ENCODE measurements at regions not wholly inside any gene's neighbourhood (a gene's known extent, or its start where the extent isn't known, plus 50 kb on each side); places are given as distances from the start of the nearest gene placed in this dataset.

- DNase-seq: no peak
Measured at GRCh38 chr22:47655930-47656329, 893.5 kb downstream of the TBC1D22A start.

- DNase-seq: no peak
Measured at GRCh38 chr22:47654922-47655491, 892.6 kb downstream of the TBC1D22A start.

DNA sequence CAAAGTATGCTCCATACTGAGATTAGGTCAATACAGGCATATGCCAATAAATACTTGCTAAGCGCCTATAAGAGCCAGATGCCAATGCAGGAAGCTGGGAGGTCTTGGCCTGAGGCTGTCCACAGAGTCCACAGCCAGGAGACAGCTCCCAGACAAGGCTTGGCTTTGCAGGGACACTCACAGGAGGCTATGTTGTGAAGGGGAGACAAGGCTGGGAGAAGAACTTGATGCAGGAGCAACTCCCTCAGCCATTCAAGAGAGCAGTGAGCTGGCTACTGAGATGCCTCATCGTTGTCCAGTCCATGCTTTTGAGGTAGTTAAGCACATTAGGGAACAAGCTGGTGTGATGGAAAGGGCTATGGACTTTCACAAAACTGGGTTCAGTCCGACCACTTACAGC lies 891.5 kb downstream of the TBC1D22A start:
- DNase-seq: no peak

DNA sequence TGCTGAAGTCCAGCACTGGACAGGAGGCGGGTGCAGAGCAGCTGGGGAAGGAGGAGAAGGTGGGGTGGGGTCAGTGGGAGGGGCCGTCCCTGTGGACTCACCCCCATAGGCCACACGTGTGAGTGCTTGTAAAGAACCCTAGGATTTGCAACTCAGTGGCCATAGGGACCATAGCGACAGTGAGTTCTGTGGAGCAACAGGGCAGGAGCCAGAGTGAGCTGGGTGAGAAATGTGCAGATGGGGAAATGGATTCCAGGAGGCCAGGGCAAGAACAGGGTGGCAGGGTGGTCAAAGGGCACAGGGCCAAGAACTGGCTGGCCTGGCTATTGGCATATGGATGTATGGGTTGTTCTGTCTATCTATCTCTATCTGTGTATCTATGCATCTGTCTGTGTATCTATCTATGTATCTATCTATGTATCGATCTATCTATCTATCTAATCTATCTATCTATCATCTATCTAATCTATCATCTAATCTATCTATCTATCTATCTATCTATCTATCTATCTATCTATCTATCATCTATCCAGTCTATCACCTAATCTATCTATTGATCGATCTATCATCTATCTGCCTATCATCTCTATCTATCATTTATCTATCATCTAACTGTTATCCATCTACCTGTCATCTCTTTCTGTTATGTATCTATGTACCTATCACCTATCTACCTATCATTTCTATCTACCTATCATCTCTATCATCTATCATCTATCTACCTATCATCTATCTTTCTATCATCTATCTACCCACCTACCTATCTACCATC lies 889.0 kb downstream of the TBC1D22A start:
- no peak for DNase-seq

GRCh38 chr22:47647720-47648119 lies 885.3 kb downstream of the TBC1D22A start:
- DNase-seq: no peak

- no peak for DNase-seq
Measured at GRCh38 chr22:47647181-47647580, 884.7 kb downstream of the TBC1D22A start.

GRCh38 chr22:47645923-47646322 lies 883.5 kb downstream of the TBC1D22A start:
- no peak for DNase-seq

DNA sequence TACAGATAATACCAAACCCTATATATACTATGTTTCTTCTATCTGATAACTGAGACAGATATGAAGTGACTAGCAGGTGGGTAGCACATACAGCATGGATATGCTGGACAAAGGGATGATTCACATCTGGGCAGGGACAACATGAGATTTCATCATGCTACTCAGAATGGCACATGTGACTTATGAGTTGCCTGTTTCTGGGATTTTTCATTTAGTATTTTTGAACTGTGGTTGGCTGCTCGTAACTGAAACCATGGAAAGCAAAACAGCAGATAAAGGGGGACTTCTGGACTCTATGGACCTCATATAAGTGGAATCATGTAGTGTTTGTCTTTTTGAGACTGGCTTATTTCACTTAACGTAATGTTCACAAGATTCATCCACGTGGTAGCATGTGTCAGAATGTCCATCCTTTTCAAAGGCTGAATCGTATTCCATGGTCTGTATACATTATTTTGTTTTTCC lies 883.0 kb downstream of the TBC1D22A start:
- no peak for DNase-seq

GRCh38 chr22:47634347-47634746 lies 871.9 kb downstream of the TBC1D22A start:
- DNase-seq: no peak

- DNase-seq: no peak
Measured at GRCh38 chr22:47633111-47633510, 870.7 kb downstream of the TBC1D22A start.

DNA sequence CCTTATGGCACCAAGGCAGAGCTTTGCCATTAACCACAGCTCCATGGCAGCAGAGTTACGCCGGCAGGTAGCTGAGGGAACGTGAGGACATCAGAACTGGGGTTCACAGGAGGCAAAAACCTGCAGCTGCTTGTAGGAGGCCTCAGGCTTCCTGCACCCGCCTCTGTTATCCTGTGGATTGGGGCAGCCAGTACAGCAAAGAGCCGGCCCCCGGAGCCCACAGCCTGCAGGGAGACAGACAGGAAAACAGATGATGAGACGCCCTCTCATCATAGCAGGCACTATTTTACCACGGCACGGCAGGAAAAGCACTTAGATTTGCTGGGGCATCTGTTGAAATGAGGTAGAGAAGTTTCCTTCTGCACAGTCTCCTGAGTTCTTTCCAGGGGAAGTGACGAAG lies 870.3 kb downstream of the TBC1D22A start:
- DNase-seq: no peak

GRCh38 chr22:47631571-47632102 lies 869.2 kb downstream of the TBC1D22A start:
- no peak for DNase-seq

DNA sequence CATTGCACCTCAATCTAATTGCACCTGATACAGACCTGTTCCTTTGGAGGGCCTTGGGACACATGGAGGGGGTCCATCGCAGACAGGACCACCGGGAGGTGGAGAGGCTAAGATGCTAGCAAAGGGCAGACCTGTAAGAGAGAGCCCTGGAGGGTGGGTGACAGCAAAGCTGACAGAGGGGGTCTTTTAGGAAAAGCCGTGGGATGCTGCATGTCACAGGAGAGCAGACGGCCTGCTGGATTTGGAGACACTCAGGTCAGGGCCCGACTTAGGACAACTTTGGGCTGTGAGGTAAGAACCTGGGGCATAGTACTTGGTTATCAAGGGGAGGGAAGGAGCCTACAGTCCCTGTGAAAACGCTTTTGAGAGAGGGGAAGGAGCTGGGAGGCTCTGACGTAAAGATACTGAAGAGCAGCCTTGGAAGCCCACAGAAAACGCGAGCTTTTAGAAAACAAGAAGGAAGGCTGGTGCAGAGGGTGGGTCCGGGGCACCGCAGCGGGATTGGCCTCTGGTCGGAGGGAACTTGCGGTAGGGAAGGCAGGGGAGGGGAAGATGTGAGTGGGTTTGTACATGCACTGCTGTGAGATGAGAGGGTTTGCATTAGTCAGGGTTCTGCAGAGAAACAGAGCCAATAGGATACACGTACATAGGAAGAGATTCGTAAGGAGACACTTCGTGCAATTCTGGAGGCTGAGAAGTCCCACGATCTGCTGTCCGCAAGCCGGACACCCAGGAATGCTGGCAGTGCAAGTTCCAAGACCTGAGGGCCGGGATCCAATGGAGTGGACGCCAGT lies 868.5 kb downstream of the TBC1D22A start:
- DNase-seq: no peak

DNA sequence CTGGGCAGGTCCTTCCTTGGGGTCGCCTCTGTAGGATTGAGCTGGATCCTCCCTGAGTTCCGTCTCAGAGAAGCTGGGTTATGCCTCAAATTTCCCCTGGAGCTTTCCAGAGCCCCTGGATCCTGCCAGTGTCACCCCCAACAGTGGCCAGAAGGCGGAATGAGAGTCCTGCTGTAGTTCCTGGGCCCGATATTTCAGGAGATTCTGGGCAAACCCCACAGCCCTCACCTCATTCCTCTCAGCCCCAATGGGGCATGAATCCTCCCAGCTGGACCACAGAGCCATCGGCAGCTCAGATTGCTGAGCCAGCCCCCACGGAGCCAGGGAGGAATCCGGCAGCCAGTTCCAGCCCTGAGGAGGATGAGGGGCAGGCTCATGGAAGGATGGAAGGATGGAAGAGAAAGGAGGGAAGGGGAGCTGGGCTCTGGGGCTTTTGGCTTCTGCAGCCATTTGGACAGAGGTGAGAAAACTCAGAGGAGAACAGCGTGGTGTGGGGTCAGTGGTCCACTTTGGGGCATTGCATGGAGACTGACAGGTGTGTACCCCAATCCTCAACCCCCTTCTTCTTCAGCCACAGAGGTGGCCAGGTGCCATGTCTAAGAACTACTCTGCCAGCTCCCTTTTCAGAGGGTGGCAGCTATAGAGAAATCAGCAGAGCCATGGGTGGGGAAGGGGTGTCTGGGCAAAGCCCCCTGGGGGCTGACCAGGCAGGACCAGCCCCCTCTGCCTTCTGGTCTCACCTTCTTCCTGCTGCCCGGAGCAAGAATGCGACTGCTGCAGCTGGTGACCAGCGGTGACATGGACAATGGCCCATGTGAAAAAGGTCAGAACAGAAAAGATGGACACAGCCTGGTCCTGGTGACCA lies 867.6 kb downstream of the TBC1D22A start:
- no peak for DNase-seq

DNA sequence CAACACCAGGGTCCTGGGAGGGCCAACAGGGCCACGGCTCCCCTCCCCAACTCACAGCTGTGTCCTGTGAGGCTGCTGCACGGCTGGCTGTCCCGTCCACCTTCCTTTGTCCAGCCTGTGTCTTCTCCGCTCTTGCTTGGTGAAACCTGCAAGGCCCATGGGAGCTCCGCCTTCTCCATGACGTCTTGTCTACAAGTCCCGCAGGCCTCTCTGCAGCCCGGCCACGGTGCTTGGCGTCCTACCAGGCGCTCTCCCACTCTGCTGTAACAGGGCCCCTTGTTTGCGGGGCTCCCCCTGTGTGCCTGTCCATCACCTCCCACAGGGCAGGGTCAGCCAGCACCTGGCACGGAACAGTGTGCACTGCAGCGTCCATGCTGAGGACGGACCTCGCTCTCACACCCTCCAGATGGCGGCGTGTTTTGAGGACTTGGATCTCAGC lies 866.8 kb downstream of the TBC1D22A start:
- no peak for DNase-seq

- DNase-seq: no peak
Measured at GRCh38 chr22:47628477-47629272, 866.2 kb downstream of the TBC1D22A start.

- DNase-seq: no peak
Measured at GRCh38 chr22:47627556-47628253, 865.3 kb downstream of the TBC1D22A start.

DNA sequence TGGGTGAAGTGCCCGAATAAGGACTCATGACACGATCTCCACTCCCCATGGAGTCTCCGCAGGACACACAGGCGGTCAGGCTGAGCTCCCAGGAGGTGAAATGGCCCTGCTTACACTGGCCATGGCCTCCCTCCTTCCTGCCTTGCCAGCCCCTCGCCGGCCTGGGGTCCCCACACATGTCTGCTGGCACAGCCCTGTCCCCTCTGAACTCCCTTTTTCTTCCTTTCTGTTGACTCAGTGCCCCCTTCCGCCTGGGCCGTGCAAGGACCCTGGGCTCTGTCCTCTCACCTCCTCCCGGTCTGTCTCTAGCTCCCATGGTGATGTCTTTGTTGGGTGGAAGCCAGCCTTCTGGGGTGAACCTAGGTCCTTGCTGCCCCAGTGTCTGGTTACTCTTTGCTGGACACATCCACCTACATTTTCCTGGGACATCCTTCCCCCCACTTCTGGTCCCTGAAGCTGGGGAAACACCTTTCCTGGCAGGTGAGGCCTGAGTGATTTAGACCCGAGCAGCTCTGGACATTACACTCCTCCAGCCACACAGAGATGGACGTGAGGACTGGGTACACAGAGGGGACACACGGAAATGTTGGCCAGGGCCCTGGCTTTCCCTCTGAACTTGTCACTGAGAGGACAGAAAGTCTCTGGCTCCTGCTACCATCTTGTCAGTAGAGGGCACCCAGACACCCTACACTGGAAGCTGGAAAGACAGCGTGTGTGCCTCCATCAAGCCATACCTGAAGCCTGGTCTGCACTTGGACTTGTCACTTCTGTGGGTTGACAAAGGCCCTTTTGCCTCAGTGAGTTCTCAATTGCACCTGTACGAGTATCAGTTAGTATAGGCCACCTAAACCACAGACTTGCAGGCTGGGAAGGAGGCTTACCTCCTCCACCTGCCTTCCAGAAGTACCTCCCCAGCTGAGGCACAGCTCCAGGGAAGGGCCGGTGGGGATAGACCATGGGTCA lies 864.3 kb downstream of the TBC1D22A start:
- no peak for DNase-seq
